Body of pancreas (tissue), 4 donors: ENCODE measurements at regions not wholly inside any gene's neighbourhood (a gene's known extent, or its start where the extent isn't known, plus 50 kb on each side); places are given as distances from the start of the nearest gene placed in this dataset.

Experiments used
- ATAC-seq: fragments of 150-250 bp; one replicate; pipeline ENCODE4 v1.9.1; 2016
- DNase-seq, 4 donors: peaks; one replicate each; pipeline ENCODE4 v3.0.0-alpha.2; 2019
- H3K27ac ChIP-seq, 4 donors: fragments of 200-600 bp; sonication (generic); 1 replicate in 3 of 4; 2 replicates in 1 of 4; pipeline versions ENCODE4 v1.5.1 to v1.6.1; 2016 to 2019; ENCODE audit warnings: mild to moderate bottlenecking in 1 of 4, mixed read lengths in 1 of 4, moderate library complexity in 1 of 4
- H3K27me3 ChIP-seq, 2 donors: fragments of 200-600 bp; sonication (generic); one replicate each; pipeline ENCODE4 v1.6.0; 2016; ENCODE audit warnings: mild to moderate bottlenecking in 1 of 2
- H3K36me3 ChIP-seq, 2 donors: fragments of 200-600 bp; sonication (generic); replicated peaks in 1 of 2; 2 replicates each; pipeline ENCODE4 v1.5.1; 2016; ENCODE audit warnings: low read depth in 2 of 2; ENCODE audit not compliant: insufficient read depth in 1 of 2
- H3K4me1 ChIP-seq: fragments of 200-600 bp; sonication (generic); one replicate; pipeline ENCODE4 v1.6.0; 2016
- H3K4me3 ChIP-seq, 2 donors: fragments of 200-600 bp; sonication (generic); 1 replicate in 1 of 2; 2 replicates in 1 of 2; pipeline ENCODE4 v1.5.1; 2016 to 2019
- H3K9me3 ChIP-seq, 3 donors: fragments of 200-600 bp; sonication (generic); 1 replicate in 2 of 3; 2 replicates in 1 of 3; pipeline ENCODE4 v1.5.1; 2016
- POLR2A ChIP-seq, 3 donors: fragments of 450-650 bp; IDR thresholded peaks; one replicate each; pipeline ENCODE4 v1.6.1; 2016; ENCODE audit warnings: antibody characterized with exemption in 3 of 3, mild to moderate bottlenecking in 2 of 3
- WGBS, 2 donors: methylation state at CpG; one replicate each; pipeline ENCODE4 v1.1.5; 2017; 5-methylcytosine and 5-hydroxymethylcytosine counted together
- intact Hi-C: fragments of 100-400 bp; cut with DNase I; formaldehyde crosslinking; loops from one replicate; pipeline ENCODE4 v1.15.1; 2023
- TF ChIP-seq, protein P1 (sequence below), 7 experiments: fragments of 450-650 bp in 4 of 7; fragments of 200-600 bp in 3 of 7; sonication (generic) in 3 of 7; IDR thresholded peaks; one replicate each; pipeline ENCODE4 v1.5.1; 2016 to 2019; ENCODE audit warnings: antibody characterized with exemption in 7 of 7

DNA sequence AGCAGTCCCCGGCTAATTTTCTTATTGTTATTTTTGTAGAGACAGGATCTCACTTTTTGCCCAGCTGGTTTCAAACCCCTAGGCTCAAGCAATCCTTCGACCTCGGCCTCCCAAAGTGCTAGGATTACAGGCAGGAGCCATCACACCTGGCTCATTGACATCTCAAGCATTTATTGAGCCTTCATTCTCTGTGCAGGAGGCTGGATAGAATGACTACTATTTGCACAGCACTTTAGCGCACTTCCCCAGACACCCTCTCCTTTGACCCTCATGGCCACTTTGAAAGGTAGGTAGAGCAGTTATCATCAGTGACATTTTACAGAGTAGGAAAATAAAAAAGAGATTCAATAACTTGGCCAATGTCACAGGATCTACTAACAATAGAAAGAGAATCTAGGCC is 124.0 kb upstream of the STXBP5 start:
- WGBS, 2 donors = 96 to 97% methylated on average over 4 of the region's 4 CpGs
- Histone ChIP-seq H3K27me3 (no peaks in the 10 kb centered on the region), H3K27ac (no peak overlapping the region), H3K4me1 (peaks cover 40% of the 10 kb centered on the region), H3K4me3 (no peak overlapping the region), H3K9me3 (no peaks in the 10 kb centered on the region), H3K36me3 (no peaks in the 10 kb centered on the region)
- ATAC-seq (no peak), DNase-seq (no peak)
- intact Hi-C loops = no loop called here
- TF ChIP-seq, protein P1, sequence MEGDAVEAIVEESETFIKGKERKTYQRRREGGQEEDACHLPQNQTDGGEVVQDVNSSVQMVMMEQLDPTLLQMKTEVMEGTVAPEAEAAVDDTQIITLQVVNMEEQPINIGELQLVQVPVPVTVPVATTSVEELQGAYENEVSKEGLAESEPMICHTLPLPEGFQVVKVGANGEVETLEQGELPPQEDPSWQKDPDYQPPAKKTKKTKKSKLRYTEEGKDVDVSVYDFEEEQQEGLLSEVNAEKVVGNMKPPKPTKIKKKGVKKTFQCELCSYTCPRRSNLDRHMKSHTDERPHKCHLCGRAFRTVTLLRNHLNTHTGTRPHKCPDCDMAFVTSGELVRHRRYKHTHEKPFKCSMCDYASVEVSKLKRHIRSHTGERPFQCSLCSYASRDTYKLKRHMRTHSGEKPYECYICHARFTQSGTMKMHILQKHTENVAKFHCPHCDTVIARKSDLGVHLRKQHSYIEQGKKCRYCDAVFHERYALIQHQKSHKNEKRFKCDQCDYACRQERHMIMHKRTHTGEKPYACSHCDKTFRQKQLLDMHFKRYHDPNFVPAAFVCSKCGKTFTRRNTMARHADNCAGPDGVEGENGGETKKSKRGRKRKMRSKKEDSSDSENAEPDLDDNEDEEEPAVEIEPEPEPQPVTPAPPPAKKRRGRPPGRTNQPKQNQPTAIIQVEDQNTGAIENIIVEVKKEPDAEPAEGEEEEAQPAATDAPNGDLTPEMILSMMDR (IDR thresholded peaks at IDR 0.05) = no peak
- no peak for TF ChIP-seq POLR2A (IDR thresholded peaks at IDR 0.05)

DNA sequence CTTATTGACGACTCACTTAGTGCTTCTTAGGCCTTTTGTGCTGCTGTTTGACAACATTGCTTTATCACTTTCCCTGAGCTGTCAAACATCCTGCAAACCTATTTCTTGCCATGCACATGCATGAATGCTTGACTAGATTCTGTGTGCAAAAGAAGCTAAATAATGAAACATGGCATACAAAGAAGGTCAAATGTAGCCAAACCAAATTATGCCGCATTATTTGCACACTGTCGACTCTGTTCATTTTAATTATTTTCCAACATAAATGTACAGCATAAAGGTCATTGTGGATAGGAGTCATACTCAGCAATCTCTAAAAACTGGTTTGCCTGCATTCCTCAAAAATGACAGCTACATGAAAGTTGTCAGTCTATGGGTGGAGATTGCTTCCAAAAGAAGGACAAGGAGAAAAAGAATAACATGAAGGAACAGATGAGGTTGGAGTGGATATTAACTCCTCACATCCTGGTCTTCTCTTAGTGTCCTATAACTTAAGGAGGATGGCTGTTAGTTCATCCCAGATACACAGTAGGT is 123.1 kb upstream of the STXBP5 start:
- no peak for TF ChIP-seq POLR2A (IDR thresholded peaks at IDR 0.05)
- TF ChIP-seq, protein P1 (IDR thresholded peaks at IDR 0.05) = no peak
- intact Hi-C loops = no loop called here
- DNase-seq (no peak), ATAC-seq (no peak)
- no peaks in the 10 kb centered on the region for H3K27me3 ChIP-seq
- H3K9me3 ChIP-seq = peaks cover 0 to 3% (median 0%) of the 10 kb centered on the region in 3 donors
- H3K27ac ChIP-seq = no peak overlapping the region
- WGBS, 2 donors = 13 to 23% methylated on average over 3 of the region's 3 CpGs
- H3K36me3 ChIP-seq = no peaks in the 10 kb centered on the region
- H3K4me1 ChIP-seq = peaks cover 39% of the 10 kb centered on the region
- H3K4me3 ChIP-seq = no peak overlapping the region

DNA sequence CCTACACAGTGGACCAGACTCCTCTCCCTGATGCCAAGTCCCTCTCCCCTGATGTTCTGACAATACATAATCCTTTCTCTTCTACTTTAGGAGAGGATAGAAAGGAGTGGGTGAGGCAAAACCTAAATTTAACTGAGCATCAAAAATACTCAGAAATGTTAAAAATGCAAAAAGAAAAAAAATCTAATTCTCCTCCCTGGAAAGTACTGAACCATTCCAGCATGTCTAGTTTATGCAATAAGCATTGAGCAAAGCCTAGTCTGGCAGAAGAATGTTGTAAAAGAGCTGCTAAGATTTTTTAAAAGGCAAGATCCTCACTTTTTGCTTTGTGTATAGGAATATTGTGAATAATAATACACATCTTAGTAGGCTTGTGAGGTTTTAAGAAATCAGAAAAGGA is 116.6 kb upstream of the STXBP5 start:
- Histone ChIP-seq H3K27ac (no peak overlapping the region), H3K4me1 (no peaks in the 10 kb centered on the region), H3K4me3 (no peak overlapping the region), H3K27me3 (no peaks in the 10 kb centered on the region), H3K36me3 (no peaks in the 10 kb centered on the region), H3K9me3 (peaks cover 0 to 9% (median 3%) of the 10 kb centered on the region in 3 donors)
- intact Hi-C loops = no loop called here
- no peak for TF ChIP-seq POLR2A (IDR thresholded peaks at IDR 0.05)
- TF ChIP-seq, protein P1 (IDR thresholded peaks at IDR 0.05) = no peak
- DNase-seq = no peak
- ATAC-seq = no peak

DNA sequence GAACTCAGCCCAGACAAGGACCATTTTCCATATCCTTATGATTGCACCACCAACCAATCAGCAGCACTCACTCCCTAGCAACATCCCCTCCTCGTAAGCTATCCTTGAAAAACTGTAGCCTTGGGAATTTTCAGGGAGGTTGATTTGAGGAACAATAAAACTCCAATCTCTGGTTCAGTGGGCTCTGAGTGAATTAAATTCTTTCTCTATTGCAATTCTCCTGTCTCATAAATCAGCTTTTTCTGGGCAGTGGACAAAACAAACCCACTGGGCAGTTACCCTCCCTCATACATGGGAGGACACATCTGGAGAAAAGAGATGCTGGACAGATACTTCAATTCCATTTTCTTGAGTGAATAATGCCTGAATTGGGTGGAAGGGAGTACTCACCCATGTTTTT is 115.4 kb upstream of the STXBP5 start:
- intact Hi-C loops = no loop called here
- TF ChIP-seq POLR2A (IDR thresholded peaks at IDR 0.05) = no peak
- TF ChIP-seq, protein P1 (IDR thresholded peaks at IDR 0.05) = no peak
- DNase-seq = no peak
- Histone ChIP-seq H3K9me3 (peaks cover 0 to 9% (median 3%) of the 10 kb centered on the region in 3 donors), H3K4me1 (no peaks in the 10 kb centered on the region), H3K4me3 (no peak overlapping the region), H3K27me3 (no peaks in the 10 kb centered on the region), H3K36me3 (no peaks in the 10 kb centered on the region), H3K27ac (no peak overlapping the region)
- no peak for ATAC-seq
- WGBS, 2 donors = 100% methylated on average over 1 of the region's 1 CpG

DNA sequence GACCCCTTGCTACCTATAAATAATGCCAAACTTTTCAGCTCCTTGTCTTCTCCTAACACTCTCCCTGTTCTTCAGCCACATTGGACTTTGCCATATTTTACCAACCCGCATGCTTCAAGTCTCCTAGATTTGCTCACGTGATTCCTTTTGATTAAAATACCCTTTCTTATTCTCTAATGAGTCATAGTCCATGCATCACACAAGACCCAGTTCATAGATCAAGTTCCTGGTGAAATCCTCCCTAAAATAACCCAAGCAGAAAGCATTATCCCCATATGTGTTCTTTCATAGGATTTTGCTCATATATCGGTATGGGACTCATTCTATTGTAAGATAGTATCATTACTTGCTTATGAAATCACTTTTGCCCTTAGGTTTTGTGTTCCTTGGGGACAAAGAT is 108.9 kb upstream of the STXBP5 start:
- intact Hi-C loops = no loop called here
- no peak overlapping the region for H3K4me3 ChIP-seq
- WGBS, 2 donors = 96 to 97% methylated on average over 3 of the region's 3 CpGs

More for the DNA sequence above, 108.9 kb upstream of the STXBP5 start:
- H3K27me3 ChIP-seq = no peaks in the 10 kb centered on the region
- H3K27ac ChIP-seq = no peak overlapping the region
- TF ChIP-seq POLR2A (IDR thresholded peaks at IDR 0.05) = no peak
- TF ChIP-seq, protein P1 (IDR thresholded peaks at IDR 0.05) = no peak
- ATAC-seq = no peak
- H3K9me3 ChIP-seq = no peaks in the 10 kb centered on the region
- no peak for DNase-seq
- no peaks in the 10 kb centered on the region for H3K36me3 ChIP-seq
- no peaks in the 10 kb centered on the region for H3K4me1 ChIP-seq
